IMR-90 (cell line): ENCODE measurements at regions not wholly inside any gene's neighbourhood (a gene's known extent, or its start where the extent isn't known, plus 50 kb on each side); places are given as distances from the start of the nearest gene placed in this dataset.
"Not testable (repeated sequence)": the region's sequence is repeated elsewhere in the genome, so short reads cannot be mapped to it uniquely, and the experiment has no call there.

Experiments used
- ATAC-seq: fragments of 200-7000 bp; cut with Tn5 transposase; 2 replicates; pipeline ENCODE4 v1.9.1; 2020; ENCODE audit warnings: low read depth, mild to moderate bottlenecking, moderate library complexity
- BruUV-seq: library from RNA; stranded (reverse); fragments of 400-500 nt; replicated peaks from 2 replicates; lab custom pipeline; 2021; lab: Mats Ljungman, UMichigan
- CTCF ChIA-PET: fragments of 300-600 bp; formaldehyde crosslinking; extraction: SDS; loops from one replicate; lab custom pipeline; 2021; ENCODE audit warnings: antibody characterized with exemption; lab: Yijun Ruan, JAX
- POLR2A ChIA-PET: fragments of 300-600 bp; sonication (Branson Sonifier 250); formaldehyde crosslinking; loops from one replicate; lab custom pipeline; 2022; ENCODE audit warnings: antibody characterized with exemption; ENCODE audit not compliant: unreplicated experiment; lab: Charles Lee
- DNase-seq: peaks from one replicate; pipeline ENCODE4 v3.0.0; 2013
- H2AFZ ChIP-seq: replicated peaks from 2 replicates; pipeline ENCODE3; 2013; ENCODE audit warnings: low read length, mild to moderate bottlenecking; ENCODE audit not compliant: poor library complexity
- H2AK5ac ChIP-seq: 2 replicates; pipeline ENCODE4 v1.6.1; 2013; ENCODE audit warnings: low read depth, low read length, inconsistent platforms
- H2AK9ac ChIP-seq: replicated peaks from 2 replicates; pipeline ENCODE3; 2013; ENCODE audit warnings: mild to moderate bottlenecking, low read depth, low read length, moderate library complexity; ENCODE audit not compliant: poor library complexity
- H2BK120ac ChIP-seq: 2 replicates; pipeline ENCODE4 v1.6.1; 2013; ENCODE audit warnings: low read depth, low read length, inconsistent platforms
- H2BK15ac ChIP-seq: 3 replicates; pipeline ENCODE4 v1.6.1; 2013; ENCODE audit warnings: low read depth, low read length, inconsistent platforms
- H2BK20ac ChIP-seq: 2 replicates; pipeline ENCODE4 v1.6.1; 2013; ENCODE audit warnings: low read depth, mild to moderate bottlenecking, inconsistent platforms, low read length, moderate library complexity
- H2BK5ac ChIP-seq: 2 replicates; pipeline ENCODE4 v1.6.1; 2013; ENCODE audit warnings: mild to moderate bottlenecking, low read depth, low read length, inconsistent platforms; ENCODE audit not compliant: poor library complexity, severe bottlenecking
- H3K14ac ChIP-seq: replicated peaks from 2 replicates; pipeline ENCODE4 v1.6.1; 2013; ENCODE audit warnings: low read depth, low read length, inconsistent platforms
- H3K18ac ChIP-seq: 2 replicates; pipeline ENCODE4 v1.6.1; 2013; ENCODE audit warnings: low read depth, low read length, control low read depth
- H3K23ac ChIP-seq: 2 replicates; pipeline ENCODE4 v1.6.1; 2013; ENCODE audit warnings: low read depth, low read length, inconsistent platforms
- H3K27ac ChIP-seq: 2 replicates; pipeline ENCODE4 v1.5.1; 2013; ENCODE audit warnings: mild to moderate bottlenecking, control low read depth, low read length; ENCODE audit not compliant: insufficient read depth
- H3K27me3 ChIP-seq: 2 replicates; pipeline ENCODE4 v1.6.1; 2013; ENCODE audit warnings: low read length; ENCODE audit not compliant: control insufficient read depth, insufficient read depth
- H3K36me3 ChIP-seq: 2 replicates; pipeline ENCODE4 v1.6.1; 2013; ENCODE audit warnings: low read length, mixed read lengths; ENCODE audit not compliant: control insufficient read depth, insufficient read depth
- H3K4ac ChIP-seq: 2 replicates; pipeline ENCODE4 v1.6.1; 2013; ENCODE audit warnings: low read depth, low read length, inconsistent platforms
- H3K4me1 ChIP-seq: 2 replicates; pipeline ENCODE4 v1.6.1; 2013; ENCODE audit warnings: low read length, mixed read lengths; ENCODE audit not compliant: control insufficient read depth, insufficient read depth
- H3K4me2 ChIP-seq: 2 replicates; pipeline ENCODE4 v1.6.1; 2013; ENCODE audit warnings: low read depth, mild to moderate bottlenecking, control low read depth, low read length, moderate library complexity
- H3K4me3 ChIP-seq: 2 replicates; pipeline ENCODE4 v1.5.1; 2013; ENCODE audit warnings: low read depth, mild to moderate bottlenecking, control low read depth, low read length, moderate library complexity; ENCODE audit not compliant: insufficient read depth
- H3K56ac ChIP-seq: 2 replicates; pipeline ENCODE4 v1.6.1; 2013; ENCODE audit warnings: low read length, inconsistent platforms; ENCODE audit not compliant: insufficient read depth; ENCODE audit errors: extremely low read depth
- H3K79me1 ChIP-seq, 2 experiments: 2 replicates each; pipeline ENCODE4 v1.6.1; 2013; ENCODE audit warnings: low read length in 2 of 2, inconsistent platforms in 1 of 2, low read depth in 1 of 2
- H3K9ac ChIP-seq: 2 replicates; pipeline ENCODE4 v1.6.1; 2013; ENCODE audit warnings: low read depth, low read length, control low read depth
- H3K9me1 ChIP-seq: 2 replicates; pipeline ENCODE4 v1.6.1; 2013; ENCODE audit warnings: low read length, inconsistent platforms; ENCODE audit not compliant: insufficient read depth
- H3K9me3 ChIP-seq: 2 replicates; pipeline ENCODE4 v1.6.1; 2013; ENCODE audit warnings: low read length; ENCODE audit not compliant: control insufficient read depth, insufficient read depth
- H4K20me1 ChIP-seq: 2 replicates; pipeline ENCODE4 v1.6.1; 2013; ENCODE audit warnings: low read length, inconsistent platforms; ENCODE audit not compliant: insufficient read depth
- H4K5ac ChIP-seq: 2 replicates; pipeline ENCODE4 v1.6.1; 2013; ENCODE audit warnings: mild to moderate bottlenecking, low read depth, low read length, control low read depth
- H4K8ac ChIP-seq, 2 experiments: 2 replicates each; pipeline ENCODE4 v1.6.1; 2013; ENCODE audit warnings: low read depth in 2 of 2, low read length in 2 of 2, control low read depth in 1 of 2, inconsistent platforms in 1 of 2
- H4K91ac ChIP-seq: 2 replicates; pipeline ENCODE4 v1.6.1; 2013; ENCODE audit warnings: low read depth, low read length, inconsistent platforms; ENCODE audit not compliant: insufficient read depth
- WGBS, 2 experiments: methylation state at CpG; one replicate each; pipeline versions ENCODE4 v1.1.5 to v1.1.7; 2013; ENCODE audit warnings: missing lambda C conversion rate in 2 of 2; ENCODE audit not compliant: insufficient read length in 1 of 2; ENCODE audit errors: extremely low coverage in 2 of 2; 5-methylcytosine and 5-hydroxymethylcytosine counted together
- dilution Hi-C: fragments of 300-500 bp; cut with HindIII; formaldehyde crosslinking; loops from one replicate; pipeline ENCODE4 v1.14.3; 2018; ENCODE audit warnings: low sequenced_read_pairs; ENCODE audit not compliant: unreplicated experiment
- in situ Hi-C: fragments of 300-500 bp; cut with MboI; formaldehyde crosslinking; loops from 3 replicates; pipeline ENCODE4 v1.14.3; 2019; ENCODE audit warnings: low sequenced_read_pairs, inconsistent platforms, mixed read lengths
- intact Hi-C: fragments of 100-400 bp; cut with micrococcal nuclease; formaldehyde crosslinking; loops from 2 replicates; pipeline ENCODE4 v1.10.0; 2022

- DNase-seq, POLR2A ChIA-PET, H3K9me3 ChIP-seq, H2BK120ac ChIP-seq, H4K8ac ChIP-seq, in situ Hi-C loops, H2AK9ac ChIP-seq, H4K5ac ChIP-seq, H3K4ac ChIP-seq, H3K9ac ChIP-seq, dilution Hi-C loops, H3K4me1 ChIP-seq, H3K79me1 ChIP-seq, H3K4me3 ChIP-seq, H3K14ac ChIP-seq, H3K4me2 ChIP-seq, H4K20me1 ChIP-seq, H2BK20ac ChIP-seq, CTCF ChIA-PET, H2AFZ ChIP-seq, H3K27me3 ChIP-seq, H3K36me3 ChIP-seq, intact Hi-C loops, H2BK15ac ChIP-seq, H3K23ac ChIP-seq, H3K27ac ChIP-seq, H3K9me1 ChIP-seq, H4K91ac ChIP-seq, H3K18ac ChIP-seq, H2AK5ac ChIP-seq, H3K56ac ChIP-seq, ATAC-seq, H2BK5ac ChIP-seq, BruUV-seq: not testable (repeated sequence)
- no CpG with 5 or more reads among the region's 13 CpGs for WGBS, 2 experiments
Measured at GRCh38 chr1:185526-185925, 266.0 kb downstream of the OR4F29 start.

- H3K9me1 ChIP-seq, H3K56ac ChIP-seq, dilution Hi-C loops, H4K20me1 ChIP-seq, in situ Hi-C loops, H2AK9ac ChIP-seq, H3K9me3 ChIP-seq, ATAC-seq, H2AK5ac ChIP-seq, H3K4ac ChIP-seq, CTCF ChIA-PET, POLR2A ChIA-PET, H3K9ac ChIP-seq, H2BK120ac ChIP-seq, H3K14ac ChIP-seq, H3K4me1 ChIP-seq, H3K18ac ChIP-seq, H2AFZ ChIP-seq, BruUV-seq, H4K5ac ChIP-seq, H3K27me3 ChIP-seq, intact Hi-C loops, H3K4me2 ChIP-seq, DNase-seq, H2BK5ac ChIP-seq, H3K27ac ChIP-seq, H3K36me3 ChIP-seq, H2BK20ac ChIP-seq, H3K23ac ChIP-seq, H3K4me3 ChIP-seq, H4K8ac ChIP-seq, H4K91ac ChIP-seq, H2BK15ac ChIP-seq, H3K79me1 ChIP-seq: not testable (repeated sequence)
- no CpG with 5 or more reads among the region's 3 CpGs for WGBS, 2 experiments
Measured at GRCh38 chr1:184336-184686, 267.2 kb downstream of the OR4F29 start.
